HG03575 (cell line): ENCODE measurements at regions not wholly inside any gene's neighbourhood (a gene's known extent, or its start where the extent isn't known, plus 50 kb on each side); places are given as distances from the start of the nearest gene placed in this dataset.
"Not testable (repeated sequence)": the region's sequence is repeated elsewhere in the genome, so short reads cannot be mapped to it uniquely, and the experiment has no call there.

Experiments used
- ATAC-seq: cut with Tn5 transposase; IDR thresholded peaks from one replicate; pipeline ENCODE4 v1.9.1; 2021; ENCODE audit not compliant: unreplicated experiment, insufficient number of reproducible peaks, low FRiP score; ENCODE audit errors: extremely low read depth

DNA sequence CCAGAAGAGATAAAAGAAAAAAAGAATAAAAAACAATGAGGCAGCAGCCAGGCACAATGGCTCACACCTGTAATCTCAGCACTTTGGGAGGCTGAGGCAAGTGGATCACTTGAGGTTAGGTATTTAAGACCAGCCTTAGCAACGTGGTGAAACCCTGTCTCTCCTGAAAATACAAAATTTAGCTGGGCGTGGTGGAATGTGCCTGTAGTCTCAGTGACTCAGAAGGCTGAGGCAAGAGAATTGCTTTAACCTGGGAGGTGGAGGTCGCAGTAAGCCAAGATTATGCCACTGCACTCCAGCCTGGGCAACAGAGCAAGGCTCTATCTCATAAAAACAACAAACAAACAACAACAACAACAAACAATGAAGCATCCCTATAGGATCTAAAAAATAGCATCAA lies 121.5 kb downstream of the HMHB1 start:
- ATAC-seq = no peak

- ATAC-seq = no peak
These were observed 122.9 kb downstream of the HMHB1 start for GRCh38 chr5:143934821-143935220.

GRCh38 chr5:143938230-143938629 lies 126.3 kb downstream of the HMHB1 start:
- ATAC-seq = no peak

DNA sequence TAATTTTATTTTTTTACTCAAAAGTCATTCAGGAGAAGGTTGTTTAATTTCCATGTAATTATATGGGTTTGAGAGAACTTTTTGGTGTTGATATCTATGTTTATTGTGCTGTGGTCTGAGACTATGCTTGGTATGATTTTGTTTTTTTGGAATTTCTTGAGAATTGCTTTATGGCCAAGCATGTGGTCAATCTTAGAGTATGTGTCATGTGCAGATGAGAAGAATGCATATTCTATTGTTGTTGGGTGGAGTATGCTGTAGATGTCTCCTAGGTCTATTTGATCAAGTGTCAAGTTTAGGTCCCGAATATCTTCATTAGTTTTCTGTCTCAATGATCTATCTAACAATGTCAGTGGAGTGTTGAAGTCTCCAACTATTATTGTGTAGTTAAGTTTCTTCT lies 134.9 kb downstream of the HMHB1 start:
- ATAC-seq = no peak

DNA sequence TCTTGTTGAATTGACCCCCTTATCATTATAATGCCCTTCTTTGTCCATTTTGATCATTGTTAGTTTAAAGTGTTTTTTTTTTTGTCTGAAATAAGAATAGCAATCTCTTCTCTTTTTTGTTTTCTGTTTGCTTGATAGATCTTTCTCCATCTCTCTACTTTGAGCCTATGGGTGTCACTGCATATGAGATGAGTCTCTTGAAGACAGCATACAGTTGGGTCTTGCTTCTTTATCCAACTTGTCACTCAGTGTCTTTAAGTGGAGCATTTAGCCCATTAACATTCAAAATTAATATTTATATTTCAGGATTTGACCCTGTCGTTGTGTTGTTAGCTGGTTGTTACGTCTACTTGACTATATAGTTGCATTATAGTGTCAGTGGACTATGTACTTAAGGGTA lies 135.4 kb downstream of the HMHB1 start:
- ATAC-seq = no peak

DNA sequence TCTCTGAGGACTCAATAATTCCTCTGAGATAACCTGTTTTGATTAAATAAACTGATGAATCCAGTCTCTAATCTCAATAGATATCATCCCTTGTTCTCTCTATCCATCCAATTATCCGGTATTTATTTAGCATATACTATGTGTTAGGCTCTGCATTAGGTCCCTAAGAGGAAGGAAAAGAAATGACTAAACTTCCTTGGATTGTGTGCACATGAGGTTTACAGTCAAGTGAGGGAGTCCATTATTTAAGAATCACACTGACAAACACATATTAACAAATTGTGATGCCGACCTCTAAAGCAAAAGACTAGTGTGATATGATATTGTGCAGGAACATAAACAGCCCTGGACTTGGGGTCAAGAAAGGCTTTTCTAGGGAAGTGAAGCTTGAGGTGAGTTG lies 140.8 kb downstream of the HMHB1 start:
- no peak for ATAC-seq

- no peak for ATAC-seq
These were observed 141.9 kb downstream of the HMHB1 start for GRCh38 chr5:143953851-143954250.

GRCh38 chr5:143955141-143955540 lies 143.2 kb downstream of the HMHB1 start:
- no peak for ATAC-seq

- no peak for ATAC-seq
These were observed 145.5 kb downstream of the HMHB1 start for GRCh38 chr5:143957455-143957854.

- no peak for ATAC-seq
These were observed 150.2 kb downstream of the HMHB1 start for GRCh38 chr5:143962201-143962600.

- ATAC-seq = no peak
These were observed 153.0 kb downstream of the HMHB1 start for GRCh38 chr5:143964919-143965318.

DNA sequence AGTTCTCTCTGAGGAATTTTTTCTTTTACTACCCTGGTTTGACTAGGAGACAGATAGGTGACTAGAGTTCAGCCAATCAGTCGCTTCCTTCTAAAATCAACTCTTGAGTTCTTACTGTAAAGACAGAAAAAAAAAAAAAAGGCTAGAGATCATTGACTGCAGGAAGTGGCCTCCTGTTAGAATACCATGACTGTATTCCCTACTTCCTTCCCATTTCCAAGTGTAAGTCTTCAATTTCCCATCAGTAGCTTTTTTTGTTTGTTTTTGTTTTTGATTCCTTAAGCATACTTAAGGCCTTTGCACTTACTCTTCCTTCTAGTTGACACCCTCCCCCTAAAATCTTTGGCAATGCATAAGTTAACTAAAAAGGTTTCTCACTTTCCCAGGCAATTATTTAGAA lies 154.3 kb downstream of the HMHB1 start:
- ATAC-seq = no peak

- ATAC-seq = no peak
These were observed 156.3 kb downstream of the HMHB1 start for GRCh38 chr5:143968071-143968878.

DNA sequence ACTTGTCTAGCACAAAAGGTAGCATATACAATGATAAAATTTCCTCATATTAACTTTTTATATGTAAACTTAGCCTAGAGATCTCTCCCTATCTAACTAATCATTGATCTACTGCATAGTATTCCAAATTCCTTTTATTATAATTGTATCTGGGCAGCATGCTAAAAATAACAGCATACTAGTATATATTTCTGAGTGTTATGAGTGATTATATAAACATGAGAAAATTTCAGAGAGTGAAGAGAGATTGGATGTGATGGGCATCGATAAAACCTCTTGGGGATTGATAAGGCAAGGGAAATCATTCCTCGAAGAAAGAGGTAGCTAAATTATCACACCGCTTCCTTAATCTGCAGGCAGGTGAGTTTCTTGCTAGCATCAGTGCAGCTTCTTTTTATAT lies 158.2 kb downstream of the HMHB1 start:
- ATAC-seq = no peak

GRCh38 chr5:143972068-143972467 lies 160.1 kb downstream of the HMHB1 start:
- ATAC-seq = no peak

DNA sequence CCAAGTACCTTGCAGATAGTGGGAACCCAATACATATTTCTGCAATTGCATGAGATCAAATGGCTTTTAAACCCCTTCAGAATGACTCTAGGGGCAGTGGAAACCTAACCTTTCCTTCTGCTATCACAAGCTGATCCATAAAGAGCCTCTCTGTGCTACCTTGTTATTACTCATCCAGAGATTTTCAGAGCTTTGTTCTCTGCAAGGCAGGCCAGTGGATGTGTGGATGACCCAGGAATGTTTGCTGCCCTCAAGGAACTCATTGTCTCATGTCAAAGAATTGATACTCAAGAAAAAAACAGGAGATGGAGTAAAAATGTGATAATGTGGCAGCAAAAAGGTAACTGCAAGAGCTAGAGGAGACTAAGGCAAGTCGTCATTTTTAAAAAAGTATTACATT lies 164.1 kb downstream of the HMHB1 start:
- no peak for ATAC-seq

- ATAC-seq = no peak
These were observed 166.0 kb downstream of the HMHB1 start for GRCh38 chr5:143977891-143978461.

GRCh38 chr5:143979044-143979690 lies 167.2 kb downstream of the HMHB1 start:
- ATAC-seq = peak; percentile 59

DNA sequence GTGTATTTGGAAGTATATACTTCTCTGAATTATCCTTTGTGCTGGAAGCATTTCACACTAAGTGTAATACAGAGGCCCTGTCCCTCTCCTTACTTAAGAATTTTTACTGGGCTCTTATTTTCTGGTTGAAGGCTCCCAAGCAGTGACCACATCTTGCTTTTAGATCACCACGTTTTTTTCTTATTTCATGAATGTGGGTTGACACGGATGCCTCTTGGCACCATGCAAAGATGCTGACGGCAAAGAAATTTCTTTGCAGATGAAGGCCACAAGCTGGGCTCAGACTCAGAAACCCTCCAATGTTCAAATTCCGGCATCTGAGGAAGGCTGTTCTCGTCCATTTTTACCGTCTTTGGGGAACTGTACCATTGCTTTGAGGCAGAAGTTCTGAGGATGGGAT lies 168.5 kb downstream of the HMHB1 start:
- ATAC-seq = no peak

DNA sequence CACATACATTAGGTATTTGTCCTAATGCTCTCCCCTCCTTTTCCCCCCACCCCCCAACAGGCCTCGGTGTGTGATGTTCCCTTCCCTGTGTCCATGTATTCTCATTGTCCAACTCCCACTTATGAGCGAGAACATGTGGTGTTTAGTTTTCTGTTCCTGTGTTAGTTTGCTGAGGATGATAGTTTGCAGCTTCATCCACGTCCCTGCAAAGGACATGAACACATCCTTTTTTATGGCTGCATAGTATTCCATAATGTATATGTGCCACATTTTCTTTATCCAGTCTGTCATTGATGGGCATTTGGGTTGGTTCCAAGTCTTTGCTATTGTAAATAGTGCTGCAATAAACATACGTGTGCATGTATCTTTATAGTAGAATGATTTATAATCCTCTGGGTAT lies 171.0 kb downstream of the HMHB1 start:
- not testable (repeated sequence) for ATAC-seq
